T-helper 1 cell (primary cell): ENCODE measurements at regions not wholly inside any gene's neighbourhood (a gene's known extent, or its start where the extent isn't known, plus 50 kb on each side); places are given as distances from the start of the nearest gene placed in this dataset.
"Not testable (repeated sequence)": the region's sequence is repeated elsewhere in the genome, so short reads cannot be mapped to it uniquely, and the experiment has no call there.

Experiments used
- DNase-seq, 5 donors: peaks; one replicate each; pipeline ENCODE4 v3.0.0-alpha.2; 2012 to 2020

DNA sequence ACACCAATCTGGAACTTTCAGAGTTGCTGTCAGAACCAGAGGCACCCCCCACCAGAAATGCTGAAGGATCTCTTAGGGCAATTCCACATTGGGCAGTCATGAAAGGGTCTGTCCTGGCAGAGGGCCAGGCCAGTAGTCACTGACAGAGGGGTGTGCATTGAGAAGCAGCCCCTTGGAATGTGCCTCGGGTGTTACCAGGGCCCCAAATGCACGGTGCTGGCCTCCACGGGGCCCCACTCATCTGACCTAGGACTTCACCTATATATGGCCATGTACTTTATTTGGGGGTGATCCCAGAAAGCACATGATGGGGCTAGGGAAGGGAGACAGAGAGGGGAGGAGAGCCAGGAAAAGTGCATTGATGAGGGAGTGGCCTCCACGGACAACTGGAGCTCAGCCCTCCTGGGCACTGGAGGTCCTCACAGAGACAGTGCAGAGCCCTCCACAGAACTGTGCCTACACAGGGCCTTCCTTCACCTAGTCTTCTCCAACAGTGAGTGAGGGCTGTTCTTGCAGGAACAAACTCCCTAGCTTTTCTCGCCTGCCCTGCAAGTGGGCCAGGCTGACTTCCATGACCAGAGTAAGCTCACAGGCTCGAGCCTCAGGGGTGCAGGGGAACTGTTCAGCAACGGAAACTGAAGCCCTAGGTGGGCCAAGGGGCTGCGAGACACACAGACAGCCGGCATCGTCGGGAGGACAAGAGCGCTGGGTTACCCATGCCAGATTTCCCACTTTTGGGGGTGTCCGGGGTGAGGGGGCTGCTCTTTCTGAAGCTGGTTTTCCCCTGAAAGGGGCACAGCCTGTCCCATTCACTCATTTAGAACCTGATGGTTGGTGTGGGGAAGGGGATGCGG is 136.2 kb downstream of the HMX1 start:
- no peak for DNase-seq

- no peak for DNase-seq
Measured at GRCh38 chr4:8732681-8733243, 138.9 kb downstream of the HMX1 start.

- no peak for DNase-seq
Measured at GRCh38 chr4:8732092-8732491, 139.5 kb downstream of the CPZ start.

DNA sequence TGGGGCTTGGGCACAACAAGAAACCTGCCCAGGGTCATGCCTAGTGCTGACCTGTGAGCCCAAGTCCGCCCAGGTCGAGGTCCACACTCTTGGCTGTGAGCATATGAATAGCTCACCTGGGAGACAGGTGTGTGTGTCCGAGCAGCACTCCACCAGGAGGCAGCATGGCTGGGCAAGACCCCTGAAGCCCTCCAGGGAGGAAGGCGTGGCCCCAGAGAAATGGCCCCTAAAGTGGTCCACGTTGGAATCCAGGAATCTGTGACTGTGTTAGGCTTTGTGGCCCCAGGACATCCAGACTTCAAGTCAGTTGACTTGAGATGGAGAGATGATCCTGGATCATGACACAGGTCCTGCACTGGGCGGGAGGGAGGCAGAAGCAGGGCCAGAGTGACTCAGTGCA is 138.8 kb downstream of the CPZ start:
- no peak for DNase-seq

DNA sequence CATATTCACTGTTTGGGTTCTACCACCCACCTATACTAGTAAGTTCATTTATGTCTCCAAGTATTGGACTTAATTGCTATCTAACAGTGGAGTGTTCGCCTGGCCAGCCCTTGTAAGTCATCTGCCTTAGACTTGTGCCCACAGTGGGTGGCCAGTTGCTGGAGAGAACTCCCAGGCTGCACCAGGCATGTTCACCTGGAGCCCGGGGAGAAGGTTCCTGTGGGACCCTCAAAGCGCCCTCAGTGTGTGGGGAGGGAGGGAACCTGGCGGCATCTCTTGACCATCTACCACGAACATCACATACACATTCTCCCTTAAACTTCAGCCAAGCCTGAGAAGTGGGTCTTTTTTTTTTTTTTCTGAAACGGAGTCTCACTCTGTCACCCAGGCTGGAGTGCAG is 138.1 kb downstream of the CPZ start:
- DNase-seq: no peak

DNA sequence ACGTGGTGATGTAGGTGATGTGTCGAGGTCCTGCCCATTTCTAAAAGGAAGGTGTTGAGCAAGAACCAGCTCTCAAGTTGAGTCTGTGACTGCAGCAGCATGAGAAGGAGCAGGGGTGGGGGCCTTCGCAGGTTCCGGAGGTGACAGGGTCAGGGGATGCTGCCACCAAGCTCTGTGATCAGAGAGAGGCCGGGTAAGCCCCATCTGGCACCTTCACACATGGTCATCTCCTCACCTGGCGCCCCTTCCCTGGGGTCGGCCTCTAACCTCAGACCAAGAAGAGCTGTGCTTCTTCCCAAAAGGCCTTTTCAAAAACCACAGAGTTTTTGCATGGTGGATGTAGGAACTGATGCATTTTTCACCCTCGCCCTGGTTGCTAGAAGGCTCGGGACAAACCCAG is 137.6 kb downstream of the CPZ start:
- no peak for DNase-seq

- no peak for DNase-seq
Measured at GRCh38 chr4:8729408-8730149, 137.0 kb downstream of the CPZ start.

GRCh38 chr4:8728536-8729407 is 136.2 kb downstream of the CPZ start:
- DNase-seq: no peak

GRCh38 chr4:8727546-8728510 is 135.3 kb downstream of the CPZ start:
- peak in 1 of 5 donors; percentile 15 for DNase-seq

DNA sequence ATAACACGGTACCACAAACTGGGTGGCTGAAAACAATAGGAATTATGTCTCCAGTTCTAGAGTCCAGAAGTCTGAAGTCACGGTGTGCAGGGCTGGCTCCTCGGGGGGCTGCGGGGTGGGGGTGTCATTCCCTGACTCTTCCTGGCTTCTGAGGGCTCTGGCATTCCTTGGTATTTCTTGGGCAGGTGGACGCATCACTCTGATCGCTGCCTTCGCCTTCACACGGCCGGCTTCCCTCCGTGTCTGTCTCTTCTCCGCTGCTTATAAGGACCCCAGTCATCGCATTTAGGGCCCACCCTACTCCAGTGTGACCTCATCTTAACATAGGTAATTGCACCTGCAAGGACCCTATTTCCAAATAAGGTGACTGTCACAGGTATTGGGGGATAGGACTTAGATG is 134.6 kb downstream of the CPZ start:
- no peak for DNase-seq

DNA sequence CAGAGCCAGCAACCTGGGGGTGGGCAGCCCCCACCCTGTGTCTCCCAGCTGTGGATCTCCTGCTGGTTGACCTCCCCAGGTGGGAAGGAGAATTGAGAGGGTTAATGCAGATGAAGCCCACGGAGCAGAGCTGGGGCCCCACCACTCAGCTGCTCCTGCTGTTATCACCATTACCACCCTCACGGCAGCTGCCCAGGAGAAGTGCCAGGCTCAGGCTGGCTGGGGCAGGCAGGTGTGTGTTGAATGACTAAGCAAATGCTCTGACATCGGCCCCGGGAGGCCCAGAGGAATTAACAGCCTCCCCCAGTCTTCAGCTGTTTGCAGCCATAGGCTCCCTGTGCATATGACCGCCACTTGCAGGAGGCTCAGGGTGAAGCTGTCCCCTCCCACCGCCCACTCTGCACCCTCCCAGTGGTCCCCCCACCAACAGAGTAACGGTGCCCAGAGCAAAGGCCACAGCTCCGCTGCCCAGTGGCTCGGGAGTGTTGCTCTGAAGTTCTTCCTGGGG is 133.8 kb downstream of the CPZ start:
- DNase-seq: no peak

GRCh38 chr4:8725845-8726244 is 133.3 kb downstream of the CPZ start:
- no peak for DNase-seq

- DNase-seq: no peak
Measured at GRCh38 chr4:8725071-8725841, 132.7 kb downstream of the CPZ start.

- DNase-seq: no peak
Measured at GRCh38 chr4:8724436-8725070, 132.0 kb downstream of the CPZ start.

- no peak for DNase-seq
Measured at GRCh38 chr4:8723222-8723980, 130.8 kb downstream of the CPZ start.

DNA sequence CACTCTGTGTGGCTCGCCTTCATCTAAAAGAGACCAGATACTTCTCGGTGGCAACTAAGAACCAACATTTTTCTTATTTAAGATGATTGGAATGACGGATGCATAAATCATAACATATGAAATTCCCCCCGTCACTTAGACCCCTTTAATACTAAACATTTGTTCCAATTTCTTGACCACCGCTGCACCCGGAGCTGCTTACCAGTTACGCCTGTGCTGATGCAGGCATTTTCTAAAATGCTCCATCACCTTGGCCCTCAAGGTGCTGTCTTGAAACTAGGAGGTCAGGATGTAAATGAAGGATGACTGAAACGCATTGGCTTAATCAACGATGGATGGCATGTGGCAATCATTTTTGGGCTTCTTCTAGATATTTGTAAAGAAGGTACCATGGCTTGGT is 130.0 kb downstream of the CPZ start:
- no peak for DNase-seq

- no peak for DNase-seq
Measured at GRCh38 chr4:8721621-8722020, 129.1 kb downstream of the CPZ start.

DNA sequence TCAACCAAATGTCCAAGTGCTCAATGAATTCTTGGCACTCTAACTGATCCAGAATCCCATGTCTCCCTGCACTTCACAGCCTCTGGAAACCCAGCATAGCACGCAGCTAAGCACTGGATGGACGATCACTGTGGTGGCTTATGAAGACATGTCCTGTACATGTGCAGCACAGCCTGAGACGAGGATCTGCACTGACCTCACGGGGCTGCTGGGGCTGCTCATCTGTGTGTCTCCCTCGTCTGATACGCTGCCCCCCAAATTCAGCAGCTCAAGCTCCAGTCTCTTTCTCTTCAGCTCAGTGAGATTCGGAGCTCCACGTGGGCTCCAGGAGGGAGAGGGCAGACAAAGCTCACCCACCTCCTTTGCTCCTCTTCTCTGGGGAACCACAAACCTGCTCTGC is 126.9 kb downstream of the CPZ start:
- no peak for DNase-seq

DNA sequence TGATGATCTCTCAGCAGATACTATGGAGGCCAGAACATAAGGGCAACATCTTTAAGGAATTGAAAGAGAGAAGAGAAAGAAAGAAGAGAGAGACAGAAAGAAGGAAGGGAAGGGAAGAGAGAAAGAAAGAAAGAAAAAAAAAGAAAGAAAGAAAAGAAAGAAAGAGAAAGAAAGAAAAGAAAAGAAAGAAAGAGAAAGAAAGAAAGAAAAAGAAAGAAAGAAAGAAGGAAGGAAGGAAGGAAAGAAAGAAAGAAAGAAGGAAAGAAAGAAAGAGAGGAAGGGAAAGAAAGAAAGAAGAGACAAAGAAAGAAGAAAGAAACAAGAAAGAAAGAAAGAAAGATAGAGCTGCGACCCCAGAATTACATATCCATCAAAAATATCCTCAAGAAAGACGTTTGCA is 124.9 kb downstream of the CPZ start:
- DNase-seq: not testable (repeated sequence)
